NCI-H2107 (cell line): ENCODE measurements at regions not wholly inside any gene's neighbourhood (a gene's known extent, or its start where the extent isn't known, plus 50 kb on each side); places are given as distances from the start of the nearest gene placed in this dataset.
"Not testable (repeated sequence)": the region's sequence is repeated elsewhere in the genome, so short reads cannot be mapped to it uniquely, and the experiment has no call there.

Experiments used
- DNase-seq: peaks from one replicate; lab custom pipeline; 2025; lab: John Stamatoyannopoulos, UW

- DNase-seq = no peak
Observed at GRCh38 chr19:28076628-28077027, 1136.3 kb downstream of the UQCRFS1 start.

DNA sequence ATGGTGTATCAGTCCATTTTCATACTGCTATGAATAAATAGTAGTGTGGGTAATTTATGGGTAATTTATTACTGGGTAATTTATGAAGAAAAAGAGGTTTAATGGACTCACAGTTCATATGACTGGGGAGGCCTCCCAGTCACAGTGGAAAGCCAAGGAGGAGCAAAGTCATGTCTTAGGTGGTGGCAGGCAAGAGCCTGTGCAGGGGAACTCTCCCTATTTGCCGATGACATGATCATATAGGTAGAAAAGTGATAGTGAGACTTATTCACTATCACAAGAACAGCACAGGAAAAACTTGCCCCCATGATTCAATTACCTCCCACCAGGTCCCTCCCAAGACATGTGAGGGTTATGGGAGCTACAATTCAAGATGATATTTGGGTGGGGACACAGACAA is 1137.7 kb downstream of the UQCRFS1 start:
- no peak for DNase-seq

- DNase-seq = no peak
Observed at GRCh38 chr19:28074773-28075172, 1138.2 kb downstream of the UQCRFS1 start.

GRCh38 chr19:28067882-28068281 is 1145.1 kb downstream of the UQCRFS1 start:
- DNase-seq = no peak

- no peak for DNase-seq
Observed at GRCh38 chr19:28066988-28067387, 1146.0 kb downstream of the UQCRFS1 start.

- no peak for DNase-seq
Observed at GRCh38 chr19:28066161-28066560, 1146.8 kb downstream of the UQCRFS1 start.

- no peak for DNase-seq
Observed at GRCh38 chr19:28065026-28065425, 1147.9 kb downstream of the UQCRFS1 start.

GRCh38 chr19:28063702-28064101 is 1149.2 kb downstream of the UQCRFS1 start:
- DNase-seq = no peak

DNA sequence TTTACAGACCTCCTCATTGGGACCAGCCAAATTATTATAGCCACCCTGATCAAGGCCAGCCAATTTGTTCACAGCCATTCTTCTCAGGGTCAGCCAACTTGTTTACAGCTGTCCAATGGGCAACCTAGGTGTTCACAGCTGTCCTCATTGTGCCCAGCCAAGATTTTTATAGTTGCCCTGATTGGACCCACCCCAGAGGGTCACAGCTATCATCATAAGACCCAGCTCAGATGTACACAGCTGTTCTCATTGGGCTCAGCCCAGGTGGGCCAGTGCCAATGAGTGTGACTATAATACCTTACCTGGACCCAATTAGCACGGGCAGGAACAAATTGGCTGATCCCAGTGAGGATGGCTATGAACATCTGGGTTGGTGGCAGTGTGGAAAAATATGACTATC is 1151.8 kb downstream of the UQCRFS1 start:
- no peak for DNase-seq

DNA sequence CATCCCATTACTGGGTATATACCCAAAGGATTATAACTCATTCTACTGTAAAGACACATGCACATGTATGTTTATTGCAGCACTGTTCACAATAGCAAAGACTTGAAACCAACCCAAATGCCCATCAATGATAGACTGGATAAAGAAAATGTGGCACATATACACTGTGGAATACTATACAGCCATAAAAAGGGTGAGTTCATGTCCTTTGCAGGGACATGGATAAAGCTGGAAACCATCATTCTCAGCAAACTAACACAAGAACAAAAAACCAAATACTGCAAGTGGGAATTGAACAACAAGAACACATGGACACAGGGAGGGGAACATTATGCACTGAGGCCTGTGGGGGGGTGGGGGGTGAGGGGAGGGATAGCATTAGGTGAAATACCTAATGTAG is 1155.9 kb downstream of the UQCRFS1 start:
- not testable (repeated sequence) for DNase-seq

DNA sequence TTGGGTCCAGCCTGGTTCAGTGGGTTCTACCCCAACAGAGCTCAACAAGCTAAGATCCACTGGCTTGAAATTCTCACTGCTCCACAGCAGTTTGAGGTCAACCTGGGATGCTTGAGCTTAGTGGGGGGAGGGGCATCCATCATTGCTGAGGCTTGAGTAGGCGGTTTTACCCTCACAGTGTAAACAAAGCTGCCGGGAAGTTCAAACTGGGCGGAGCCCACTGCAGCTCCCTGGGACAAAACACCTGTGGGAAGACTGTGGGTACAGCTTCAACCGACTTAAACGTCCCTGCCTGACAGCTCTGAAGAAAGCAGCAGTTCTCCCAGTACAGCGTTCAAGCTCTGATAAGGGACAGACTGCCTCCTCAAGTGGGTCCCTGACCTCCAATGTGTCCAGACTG is 1161.9 kb downstream of the UQCRFS1 start:
- DNase-seq = no peak

- DNase-seq = no peak
Observed at GRCh38 chr19:28049875-28050274, 1163.1 kb downstream of the UQCRFS1 start.

GRCh38 chr19:28046932-28047331 is 1166.0 kb downstream of the UQCRFS1 start:
- no peak for DNase-seq

DNA sequence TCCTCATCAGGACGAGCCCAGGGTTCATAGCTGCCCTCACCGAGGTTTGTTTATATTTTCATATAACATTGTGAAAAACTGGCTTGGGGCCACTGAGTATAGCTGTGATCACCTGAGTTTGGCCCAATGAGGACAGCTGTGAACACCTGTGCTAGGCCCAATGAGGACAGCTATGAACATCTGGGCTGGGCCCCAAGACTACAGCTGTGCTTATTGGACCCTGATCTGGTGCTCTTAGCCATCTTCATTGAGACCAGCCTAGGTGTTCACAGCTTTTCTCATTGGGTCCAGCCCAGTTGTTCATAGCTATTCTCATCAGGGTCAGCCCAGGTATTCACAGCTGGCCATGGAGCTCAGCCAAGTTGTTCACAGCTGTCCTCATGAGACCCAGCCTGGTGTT is 1167.3 kb downstream of the UQCRFS1 start:
- no peak for DNase-seq

GRCh38 chr19:28044477-28044876 is 1168.5 kb downstream of the UQCRFS1 start:
- no peak for DNase-seq

- no peak for DNase-seq
Observed at GRCh38 chr19:28042516-28042915, 1170.4 kb downstream of the UQCRFS1 start.

- no peak for DNase-seq
Observed at GRCh38 chr19:28039677-28040381, 1173.1 kb downstream of the UQCRFS1 start.

DNA sequence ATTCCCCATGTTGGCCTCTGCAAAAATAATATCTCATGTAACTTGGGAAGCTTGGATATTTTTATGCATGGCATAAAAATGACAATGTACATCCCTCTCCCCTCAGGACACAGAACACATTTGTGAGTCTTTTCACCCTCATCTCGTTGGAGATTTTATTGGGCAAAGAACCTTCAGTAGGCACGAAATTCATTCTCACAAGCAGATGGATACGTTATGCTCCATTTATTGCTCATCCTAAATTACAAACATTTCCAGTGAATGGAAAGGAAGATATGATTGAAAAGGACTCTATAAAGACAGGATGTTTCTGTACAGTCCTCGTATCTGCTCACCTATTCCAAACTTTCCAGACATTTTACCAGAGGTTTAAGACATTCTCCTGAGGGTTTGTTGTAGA is 1175.8 kb downstream of the UQCRFS1 start:
- no peak for DNase-seq

GRCh38 chr19:28036486-28036885 is 1176.5 kb downstream of the UQCRFS1 start:
- DNase-seq = no peak

GRCh38 chr19:28034936-28035335 is 1178.0 kb downstream of the UQCRFS1 start:
- no peak for DNase-seq

DNA sequence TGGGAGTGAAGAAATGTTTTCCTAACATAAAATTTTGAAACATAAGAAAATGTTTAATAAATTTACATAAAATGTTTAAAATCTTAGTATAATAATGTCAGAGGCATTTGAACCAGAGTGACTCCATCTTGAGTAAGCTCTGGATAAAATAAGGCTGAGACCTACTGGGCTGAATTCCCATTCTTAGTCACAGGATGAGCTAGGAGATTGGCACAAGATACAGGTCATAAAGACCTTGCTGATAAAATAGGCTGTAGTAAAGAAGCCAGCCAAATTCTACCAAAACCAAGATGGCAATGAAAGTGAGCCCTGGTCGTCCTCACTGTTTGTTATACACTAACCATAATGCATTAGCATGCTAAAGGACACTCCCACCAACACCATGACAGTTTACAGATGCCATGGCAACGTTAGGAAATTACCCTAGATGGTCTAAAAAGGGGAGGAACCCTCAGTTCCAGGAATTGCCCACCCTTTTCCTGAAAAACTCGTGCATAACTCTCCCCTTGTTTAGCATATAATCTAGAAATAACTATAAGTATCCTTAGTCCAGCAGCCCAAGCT is 1184.0 kb downstream of the UQCRFS1 start:
- no peak for DNase-seq

GRCh38 chr19:28027116-28027515 is 1185.8 kb downstream of the UQCRFS1 start:
- DNase-seq = no peak

DNA sequence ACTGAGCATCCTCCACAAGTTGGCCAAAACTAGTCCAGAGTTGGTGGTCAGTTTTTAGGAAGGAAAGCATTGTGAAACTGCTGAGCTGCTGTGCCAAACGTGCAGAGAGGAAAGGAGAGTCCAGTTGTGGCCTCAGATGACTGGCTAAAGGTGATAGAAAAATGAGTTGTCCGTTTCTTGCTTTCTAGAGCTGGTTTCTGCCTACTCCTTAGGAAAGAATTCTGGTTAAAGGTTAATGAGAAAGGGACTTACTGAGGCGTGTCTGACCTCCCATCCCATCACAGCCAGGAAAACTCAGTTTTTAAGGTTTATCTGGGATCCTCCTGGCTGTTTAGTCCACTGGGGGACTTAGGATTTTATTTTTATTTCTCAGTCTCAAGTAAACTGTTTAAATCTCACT is 1186.3 kb downstream of the UQCRFS1 start:
- DNase-seq = no peak

- DNase-seq = no peak
Observed at GRCh38 chr19:28024920-28025319, 1188.0 kb downstream of the UQCRFS1 start.
